Stimulated activated CD4-positive, alpha-beta T cell treated with anti-CD3 and anti-CD28 coated beads, Interleukin-2, amount 100 ng/mL, for 24 hours (primary cell): ENCODE measurements at regions not wholly inside any gene's neighbourhood (a gene's known extent, or its start where the extent isn't known, plus 50 kb on each side); places are given as distances from the start of the nearest gene placed in this dataset.

ENCODE experiments used
- DNase-seq, 2 donors: peaks; one replicate each; pipeline ENCODE4 v3.0.0-alpha.2; 2020

- DNase-seq, result no peak
Measured at GRCh38 chr2:167900435-167901114, 346.8 kb downstream of the STK39 start.

DNA sequence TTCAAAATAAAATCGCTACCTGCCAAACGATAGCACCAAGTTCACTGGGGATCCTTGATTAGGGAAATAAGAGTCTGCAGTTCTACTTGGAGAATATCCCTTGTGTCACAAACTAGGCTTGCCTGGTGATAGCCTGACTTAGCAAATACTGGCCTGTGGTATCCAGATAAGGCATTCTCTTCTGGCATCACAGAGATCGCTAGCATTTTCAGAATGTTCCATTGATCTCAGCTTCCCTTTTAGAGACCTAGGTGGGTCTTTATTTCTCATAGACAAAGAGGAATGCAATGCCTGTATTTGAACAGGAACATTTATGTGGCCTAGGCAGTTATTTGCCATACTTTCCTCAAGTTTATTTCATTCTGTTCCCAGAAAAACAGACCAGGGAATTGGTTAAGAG lies 349.1 kb downstream of the STK39 start:
- DNase-seq, result no peak

GRCh38 chr2:167891841-167892240 lies 355.6 kb downstream of the STK39 start:
- DNase-seq, result no peak

DNA sequence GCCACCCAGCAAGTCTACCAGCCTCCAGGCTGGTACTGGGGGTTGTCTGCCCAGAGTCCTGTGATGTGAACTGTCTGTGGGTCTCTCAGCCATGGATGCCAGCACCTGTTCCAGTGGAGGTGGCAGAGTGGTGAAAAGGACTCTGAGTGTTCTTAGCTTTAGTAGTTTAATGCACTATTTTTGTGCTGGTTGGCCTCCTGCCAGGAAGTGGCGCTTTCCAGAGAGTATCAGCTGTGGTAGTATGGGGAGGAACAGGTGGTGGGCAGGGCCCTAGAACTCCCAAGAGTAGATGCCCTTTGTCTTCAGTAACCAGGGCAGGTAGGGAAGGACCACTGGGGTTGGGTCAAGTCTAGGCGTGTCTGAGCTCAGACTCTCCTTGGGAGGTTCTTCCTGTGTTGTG lies 356.7 kb downstream of the STK39 start:
- DNase-seq, result no peak

DNA sequence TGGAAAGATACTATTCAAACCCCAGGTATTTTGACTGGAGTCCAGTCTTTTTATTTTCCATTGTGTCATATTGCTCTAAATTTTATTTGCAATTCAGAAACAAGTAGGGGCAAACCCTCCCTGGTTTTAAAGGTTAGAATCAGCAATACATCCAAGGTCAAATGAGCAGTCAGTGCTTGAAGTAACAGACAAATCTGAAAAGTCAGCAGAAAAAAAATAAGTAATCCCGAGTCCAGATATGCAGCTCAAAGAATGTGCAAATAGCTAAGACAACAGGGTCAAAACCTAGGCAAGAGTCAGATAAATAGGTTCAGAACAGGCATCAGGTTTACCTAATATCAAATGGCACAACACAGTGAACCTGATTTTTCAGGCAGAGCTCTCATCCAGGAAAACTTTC lies 367.0 kb downstream of the STK39 start:
- no peak for DNase-seq

DNA sequence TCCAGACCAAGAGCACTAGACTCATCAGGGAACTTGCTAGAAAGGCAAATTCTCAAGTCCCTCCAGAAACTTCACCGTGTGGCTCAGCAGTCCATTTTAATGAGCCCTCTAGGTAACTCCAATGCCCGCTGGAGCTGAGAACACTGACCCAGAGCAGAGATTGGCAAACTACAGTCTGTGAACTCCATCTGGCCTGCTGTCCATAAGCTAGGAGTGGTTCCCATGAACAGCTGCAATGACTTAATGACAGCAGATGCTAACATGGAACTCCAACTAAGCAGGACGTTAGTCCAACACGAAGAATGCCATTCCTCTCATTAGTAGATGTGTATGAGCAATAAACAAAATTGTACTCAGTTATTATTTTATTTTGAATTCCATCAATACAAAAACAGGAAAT lies 371.9 kb downstream of the STK39 start:
- DNase-seq, result no peak

DNA sequence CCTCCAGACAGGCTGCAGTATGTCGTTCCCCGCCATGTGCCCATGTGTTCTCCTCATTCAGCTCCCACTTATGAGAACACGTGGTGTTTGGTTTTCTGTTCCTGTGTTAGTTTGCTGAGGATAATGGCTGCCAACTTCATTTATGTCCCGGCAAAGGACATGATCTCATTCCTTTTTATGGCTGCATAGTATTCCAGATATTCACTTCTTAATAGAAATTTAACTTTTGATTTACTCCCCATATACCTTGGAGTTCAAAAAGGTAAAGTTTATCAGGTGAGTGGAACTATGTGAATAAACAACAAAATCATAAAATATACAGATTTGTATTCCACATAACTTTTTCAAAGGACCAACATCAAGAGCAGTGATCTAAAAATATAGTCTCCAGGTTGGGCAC lies 372.6 kb downstream of the STK39 start:
- DNase-seq, result no peak

- DNase-seq, result no peak
Measured at GRCh38 chr2:167871286-167871685, 376.1 kb downstream of the STK39 start.

DNA sequence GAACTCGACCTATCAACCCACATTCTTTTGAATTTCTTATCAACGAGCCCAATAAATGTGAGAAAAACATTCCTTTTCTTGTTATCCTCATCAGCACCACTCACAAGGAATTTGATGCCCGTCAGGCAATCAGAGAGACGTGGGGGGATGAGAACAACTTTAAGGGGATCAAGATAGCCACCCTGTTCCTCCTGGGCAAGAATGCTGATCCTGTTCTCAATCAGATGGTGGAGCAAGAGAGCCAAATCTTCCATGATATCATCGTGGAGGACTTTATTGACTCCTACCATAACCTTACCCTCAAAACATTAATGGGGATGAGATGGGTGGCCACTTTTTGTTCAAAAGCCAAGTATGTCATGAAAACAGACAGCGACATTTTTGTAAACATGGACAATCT lies 378.2 kb downstream of the STK39 start:
- DNase-seq, result no peak

GRCh38 chr2:167863377-167863776 lies 384.0 kb downstream of the STK39 start:
- no peak for DNase-seq

DNA sequence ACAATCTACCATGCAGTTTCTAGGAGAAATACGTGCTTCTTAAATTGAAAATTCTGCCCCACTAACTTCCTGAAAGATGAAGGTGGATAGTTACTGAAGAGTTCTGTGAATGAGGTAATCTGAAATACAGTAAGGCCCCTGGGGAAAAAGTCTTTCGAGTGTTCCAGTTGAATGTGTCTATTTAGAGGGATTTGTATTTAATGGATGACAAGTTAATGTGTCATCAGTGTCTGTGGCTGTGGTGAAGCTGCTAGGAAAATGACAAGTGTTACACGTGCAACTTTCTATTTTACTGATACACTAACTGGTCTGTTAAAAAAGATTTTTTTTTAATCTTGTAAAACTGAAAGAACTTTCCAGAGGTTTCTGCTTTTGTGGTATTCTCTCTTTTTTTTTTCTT lies 384.6 kb downstream of the STK39 start:
- DNase-seq, result no peak

GRCh38 chr2:167862296-167862695 lies 385.1 kb downstream of the STK39 start:
- DNase-seq, result no peak

GRCh38 chr2:167861574-167862193 lies 385.7 kb downstream of the STK39 start:
- no peak for DNase-seq

- no peak for DNase-seq
Measured at GRCh38 chr2:167860082-167860481, 387.3 kb downstream of the STK39 start.

DNA sequence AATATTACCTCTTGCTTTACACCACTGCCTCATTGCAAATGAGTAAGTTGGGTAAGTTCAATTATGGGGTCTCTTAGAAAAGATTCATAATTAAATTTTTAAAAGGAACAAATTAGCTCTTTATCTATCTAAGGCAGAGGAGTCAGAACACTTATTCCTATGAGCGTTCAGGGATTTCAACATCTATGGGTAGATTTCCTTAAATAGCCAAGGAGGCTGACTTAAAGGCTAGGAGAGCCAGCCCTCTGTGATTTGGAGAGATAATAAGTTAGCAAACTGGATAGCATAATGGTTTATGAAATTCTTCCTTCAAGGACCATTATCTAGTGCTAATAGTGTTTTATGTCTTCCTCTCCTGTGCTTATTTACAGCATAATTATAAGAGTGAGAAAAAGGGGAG lies 387.7 kb downstream of the STK39 start:
- DNase-seq, result no peak

DNA sequence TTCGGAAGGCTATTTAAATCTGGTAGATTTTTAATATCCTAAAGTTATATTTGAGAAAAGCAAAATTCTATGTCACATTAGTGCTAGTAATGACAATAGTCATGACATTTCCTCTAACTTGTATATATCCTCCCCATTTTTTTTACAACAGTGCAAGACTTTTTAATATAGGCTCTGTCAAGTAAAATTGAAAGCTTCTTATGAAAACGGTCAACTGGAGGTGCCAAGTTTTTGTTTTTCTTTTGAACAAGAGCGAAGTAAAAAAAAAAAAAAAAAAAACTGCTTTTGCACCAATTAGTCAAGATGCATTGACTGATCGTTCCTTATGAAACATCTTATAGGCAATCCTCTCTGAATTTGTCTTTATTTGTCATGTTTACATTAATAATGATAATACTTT lies 389.3 kb downstream of the STK39 start:
- DNase-seq, result no peak

GRCh38 chr2:167857416-167857815 lies 390.0 kb downstream of the STK39 start:
- no peak for DNase-seq

DNA sequence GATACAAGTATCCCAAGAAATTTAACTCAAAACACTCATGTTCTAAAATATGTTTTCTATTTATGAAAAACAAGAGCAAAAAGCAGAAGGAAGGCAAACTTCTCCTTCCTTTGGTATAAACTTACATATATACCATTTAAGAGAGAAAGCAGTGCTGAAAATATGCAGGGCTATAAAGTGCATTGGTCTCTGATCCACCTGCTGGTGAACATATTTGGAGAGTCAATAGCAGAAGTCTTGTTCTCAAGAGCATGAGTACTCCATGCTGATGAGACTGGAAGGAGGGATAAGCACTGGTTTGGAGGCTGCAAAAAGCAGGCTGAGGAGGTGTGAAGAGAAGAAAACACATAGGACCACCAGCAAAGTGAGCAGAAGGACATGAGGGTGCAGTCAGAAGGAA lies 391.2 kb downstream of the STK39 start:
- no peak for DNase-seq

DNA sequence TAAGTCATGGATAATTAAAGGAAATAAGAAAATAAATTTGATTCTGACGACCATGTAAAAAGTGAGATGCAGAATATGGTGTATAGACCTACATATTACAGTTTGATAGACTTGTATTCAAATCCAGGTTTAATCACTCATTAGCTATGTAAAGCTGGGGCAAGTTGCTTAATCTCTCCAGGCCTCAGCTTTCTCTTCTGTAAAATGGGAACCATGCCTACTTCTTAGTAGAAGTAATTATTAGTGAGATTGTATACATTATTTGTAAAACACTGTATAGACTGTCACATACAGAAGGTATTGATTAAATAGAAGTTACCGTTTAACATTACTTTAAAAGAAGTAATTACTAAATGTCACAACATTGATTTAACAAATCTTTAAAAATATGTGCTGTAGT lies 392.2 kb downstream of the STK39 start:
- DNase-seq, result no peak

DNA sequence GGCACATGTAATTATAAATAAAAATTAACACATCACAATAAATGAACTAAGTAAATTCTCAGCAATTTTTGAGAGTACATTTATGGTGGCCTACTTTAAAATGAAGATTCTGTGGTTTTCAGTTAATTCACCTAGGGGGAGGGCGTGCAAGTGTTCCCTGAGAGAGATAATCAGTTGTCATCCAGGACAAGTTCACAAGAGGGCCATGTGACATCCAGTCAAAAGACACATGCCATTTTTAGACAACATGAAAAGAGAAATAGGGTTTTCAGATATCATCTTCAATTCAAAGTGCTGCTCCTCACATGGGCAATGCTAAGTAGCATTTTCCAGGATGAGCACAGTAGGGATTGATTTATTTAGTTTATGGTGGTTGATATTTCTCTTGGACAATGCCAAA lies 393.7 kb downstream of the STK39 start:
- DNase-seq, result no peak

DNA sequence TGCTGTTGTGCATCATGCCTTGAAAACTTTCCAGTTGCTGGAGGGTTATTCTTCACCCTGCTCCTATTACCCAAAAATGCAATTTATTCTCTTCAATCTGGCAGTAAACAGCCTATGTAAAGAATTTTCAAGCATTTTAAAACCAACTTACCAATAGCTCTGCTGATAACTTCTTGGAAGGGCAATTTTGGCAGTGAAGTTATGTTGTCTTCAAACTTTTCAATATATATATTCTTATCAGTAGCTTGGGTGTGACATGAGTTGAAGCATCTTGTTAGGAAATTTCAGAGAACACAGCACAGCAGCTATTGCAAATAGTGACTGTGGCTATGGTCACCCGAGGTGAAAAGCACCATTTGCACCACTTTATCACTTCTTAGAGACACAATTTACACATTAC lies 395.5 kb downstream of the STK39 start:
- no peak for DNase-seq

- no peak for DNase-seq
Measured at GRCh38 chr2:167851323-167851860, 396.0 kb downstream of the STK39 start.

DNA sequence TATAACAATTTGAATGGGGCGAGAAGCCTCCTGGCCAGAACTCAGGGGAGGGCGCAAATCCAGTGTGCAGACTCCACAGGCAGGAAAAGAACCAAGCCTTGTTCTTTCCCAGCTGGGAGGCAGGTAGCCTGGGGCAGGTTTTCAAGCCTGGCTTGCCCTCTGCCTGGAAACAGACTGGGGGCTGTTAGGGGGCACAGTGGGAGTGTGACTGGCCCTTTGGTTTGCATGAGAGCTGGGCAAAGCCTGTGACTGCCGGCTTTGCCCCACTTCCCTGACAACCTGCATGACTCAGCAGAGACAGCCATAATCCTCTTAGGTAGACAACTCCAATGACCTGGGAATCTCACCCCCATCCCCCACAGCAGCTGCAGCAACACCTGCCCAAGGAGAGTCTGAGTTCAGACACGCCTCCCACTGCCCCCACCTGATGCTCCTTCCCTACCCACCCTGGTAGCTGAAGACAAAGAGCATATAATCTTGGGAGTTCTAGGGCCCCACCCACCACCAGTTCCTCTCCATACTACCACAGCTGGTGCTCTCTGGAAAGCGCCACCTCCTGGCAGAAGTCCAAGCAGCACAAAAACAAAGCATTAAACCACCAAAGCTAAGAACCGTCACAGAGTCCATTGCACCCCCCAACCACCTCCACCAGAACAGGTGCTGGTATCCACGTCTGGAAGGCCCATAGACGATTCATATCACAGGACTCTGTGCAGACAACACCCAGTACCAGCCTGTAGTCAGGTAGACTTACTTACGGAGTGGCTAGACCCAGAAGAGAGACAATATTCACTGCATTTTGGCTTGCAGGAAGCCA lies 402.5 kb downstream of the STK39 start:
- DNase-seq, result peak in 1 of 2 donors; percentile 9

GRCh38 chr2:167843657-167844056 lies 403.7 kb downstream of the STK39 start:
- no peak for DNase-seq
